ENCODE measurements at regions not wholly inside any gene's neighbourhood (a gene's known extent, or its start where the extent isn't known, plus 50 kb on each side); places are given as distances from the start of the nearest gene placed in this dataset.
"Not testable (repeated sequence)": the region's sequence is repeated elsewhere in the genome, so short reads cannot be mapped to it uniquely, and the experiment has no call there.

DNA sequence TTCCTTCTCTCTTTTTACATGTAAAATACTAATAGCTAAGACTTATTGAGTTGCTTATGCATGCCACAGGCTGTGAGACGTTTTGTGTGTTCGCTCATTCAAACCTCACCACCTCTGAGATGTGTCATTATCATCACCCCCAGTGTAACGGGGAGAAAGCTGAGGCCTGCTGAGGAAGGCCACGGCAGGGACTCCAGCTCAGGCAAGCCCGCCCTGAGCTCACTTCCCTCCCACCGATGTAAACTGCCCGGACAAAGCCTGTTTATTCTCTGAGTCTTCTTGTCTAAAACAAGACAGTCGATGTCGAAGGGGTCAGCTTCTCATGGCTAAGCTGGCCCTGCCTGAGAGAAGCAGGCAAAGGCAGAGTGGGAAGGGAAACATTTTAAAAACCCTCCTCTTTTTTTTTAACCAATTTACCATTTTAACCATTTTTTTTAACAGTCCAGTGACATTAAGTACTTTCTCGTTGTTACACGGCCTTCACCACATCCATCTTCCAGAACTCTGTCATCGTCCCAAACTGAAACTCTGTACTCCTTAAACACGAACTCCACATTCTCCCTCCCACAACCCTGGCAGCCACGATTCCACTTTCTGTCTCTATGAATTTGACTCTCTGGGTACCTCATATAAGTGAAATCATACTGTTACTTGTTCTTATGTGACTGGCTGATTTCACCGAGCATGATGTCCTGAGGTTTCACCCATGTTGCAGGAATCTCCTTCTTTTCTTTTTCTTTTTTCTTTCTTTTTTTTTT lies 204.8 kb upstream of the GALNT2 start:
- no peak for DNase-seq

GRCh38 chr1:229863651-229864545 lies 203.1 kb upstream of the GALNT2 start:
- no peak for DNase-seq

DNA sequence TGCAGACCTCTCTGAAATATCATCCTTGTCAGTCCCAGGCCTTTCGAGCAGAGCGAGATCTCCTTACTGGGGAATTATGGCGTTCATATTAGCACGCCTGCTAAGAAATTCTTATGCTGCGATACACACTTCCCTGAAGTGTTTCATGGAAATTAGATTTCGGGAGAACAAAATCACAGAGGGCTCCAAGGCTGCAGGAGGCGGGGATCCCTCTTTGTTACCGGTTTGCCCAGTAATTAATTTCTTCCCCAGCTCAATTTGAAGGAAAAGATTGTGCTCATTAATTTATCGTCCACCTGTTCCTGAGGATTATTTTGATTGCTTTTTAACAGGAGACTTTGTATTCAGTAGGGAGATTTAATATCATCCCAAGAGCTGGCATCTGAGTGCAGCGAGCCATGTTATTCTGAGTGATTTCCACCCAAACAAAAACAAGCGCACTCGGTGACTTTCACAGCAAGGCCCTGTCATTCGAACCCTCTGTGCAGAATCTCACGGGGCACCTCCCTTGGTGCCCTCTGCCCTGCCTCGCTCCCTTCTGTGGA lies 202.3 kb upstream of the GALNT2 start:
- no peak for DNase-seq

- not testable (repeated sequence) for DNase-seq
These were observed 201.7 kb upstream of the GALNT2 start for GRCh38 chr1:229865321-229865720.

GRCh38 chr1:229867726-229868125 lies 199.3 kb upstream of the GALNT2 start:
- no peak for DNase-seq

DNA sequence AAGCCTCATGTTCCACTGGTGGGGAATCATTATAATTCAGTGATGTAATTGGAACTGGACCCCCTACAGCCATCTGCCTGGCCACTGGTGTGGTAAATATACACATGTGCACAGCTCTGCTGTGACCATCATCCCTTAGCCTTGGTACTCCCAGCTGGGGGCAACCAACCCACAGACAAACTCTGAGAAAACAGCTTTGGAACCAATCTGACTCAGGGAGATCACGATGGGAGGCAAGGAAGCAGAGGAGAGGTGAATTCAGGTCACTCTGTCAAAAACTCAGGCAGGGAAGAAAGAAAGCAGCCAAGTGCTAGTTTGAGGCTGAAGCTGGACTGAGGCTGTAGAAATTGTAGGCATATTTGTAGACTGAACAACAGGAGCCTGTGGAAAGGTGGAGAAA lies 197.8 kb upstream of the GALNT2 start:
- no peak for DNase-seq

DNA sequence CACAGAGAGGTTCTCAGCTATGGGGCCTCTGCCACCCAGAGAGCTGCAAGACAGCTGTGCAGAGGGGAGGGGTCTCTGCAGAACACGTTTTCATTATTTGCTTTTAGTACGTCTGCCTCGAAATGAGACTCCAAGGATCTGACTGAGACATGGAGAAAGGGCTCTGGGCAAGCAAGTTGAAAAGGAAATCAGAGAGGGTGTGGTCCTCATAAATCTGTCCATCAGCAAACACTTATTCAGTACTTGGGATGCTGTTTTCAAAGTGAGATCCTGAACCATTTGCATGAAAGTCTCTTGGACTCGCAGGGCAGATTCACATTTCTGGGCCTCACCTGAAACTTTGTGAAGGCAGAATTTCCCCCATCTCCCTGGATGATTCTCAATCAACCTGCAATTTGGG lies 197.4 kb upstream of the GALNT2 start:
- DNase-seq: no peak

DNA sequence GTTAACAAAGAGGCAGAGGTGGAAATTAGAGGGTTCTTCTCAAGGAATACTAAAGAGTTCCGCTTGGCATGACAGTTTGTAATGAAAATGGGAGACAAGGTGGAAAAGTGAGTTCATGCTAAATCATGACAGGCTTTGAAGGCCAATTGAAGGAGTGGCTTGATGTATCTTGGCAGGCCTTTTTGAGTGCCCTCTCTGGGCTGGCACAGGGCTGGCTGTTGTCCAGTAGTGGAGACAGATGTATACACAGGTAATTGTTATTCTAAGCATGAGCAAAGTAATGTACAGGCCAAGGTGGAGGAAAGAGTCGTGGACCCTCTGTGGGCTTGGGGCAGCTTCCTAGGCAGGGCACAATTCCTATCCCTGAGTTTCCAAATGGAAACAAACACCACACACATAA lies 196.7 kb upstream of the GALNT2 start:
- no peak for DNase-seq

- no peak for DNase-seq
These were observed 195.9 kb upstream of the GALNT2 start for GRCh38 chr1:229871078-229871676.

DNA sequence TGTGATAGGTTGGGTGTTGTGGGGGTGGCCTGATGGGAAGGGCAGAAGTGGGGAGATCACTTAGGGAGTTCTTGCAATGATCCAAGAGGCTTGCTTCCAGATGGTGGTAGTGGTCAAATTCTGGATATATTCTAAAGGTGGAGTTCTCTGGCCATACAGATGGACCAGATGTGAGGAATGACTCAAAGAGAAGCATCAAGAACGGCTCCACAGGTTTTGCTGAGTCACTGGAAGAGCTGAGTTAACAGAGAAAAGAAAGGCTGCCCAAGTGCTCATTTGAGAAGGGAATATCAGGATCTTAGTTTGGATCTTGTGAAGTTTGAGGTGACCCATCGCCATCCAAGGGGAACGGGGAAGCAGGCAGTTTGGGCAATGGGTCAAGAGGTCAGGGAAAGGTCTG lies 192.9 kb upstream of the GALNT2 start:
- no peak for DNase-seq

- DNase-seq: no peak
These were observed 192.4 kb upstream of the GALNT2 start for GRCh38 chr1:229874609-229875008.

DNA sequence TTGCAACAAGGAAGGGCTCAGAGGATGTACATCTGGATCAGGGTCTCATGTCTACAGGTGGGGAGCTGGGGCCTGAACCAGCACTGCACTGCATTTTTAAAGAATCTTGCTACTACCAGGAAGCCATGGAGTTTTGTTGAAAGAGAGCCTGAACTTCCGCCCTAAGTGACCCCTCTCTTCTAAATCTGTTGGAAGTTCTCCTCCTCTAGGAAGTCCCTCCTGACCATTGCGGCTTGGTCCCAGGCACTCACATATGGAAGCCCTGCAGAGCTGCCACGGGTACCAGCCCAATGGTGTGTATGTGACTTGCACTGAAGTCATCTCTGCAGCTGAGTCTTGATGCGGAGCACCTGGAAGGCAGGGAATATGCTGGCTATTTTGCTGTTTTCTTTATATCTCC lies 192.0 kb upstream of the GALNT2 start:
- DNase-seq: no peak

DNA sequence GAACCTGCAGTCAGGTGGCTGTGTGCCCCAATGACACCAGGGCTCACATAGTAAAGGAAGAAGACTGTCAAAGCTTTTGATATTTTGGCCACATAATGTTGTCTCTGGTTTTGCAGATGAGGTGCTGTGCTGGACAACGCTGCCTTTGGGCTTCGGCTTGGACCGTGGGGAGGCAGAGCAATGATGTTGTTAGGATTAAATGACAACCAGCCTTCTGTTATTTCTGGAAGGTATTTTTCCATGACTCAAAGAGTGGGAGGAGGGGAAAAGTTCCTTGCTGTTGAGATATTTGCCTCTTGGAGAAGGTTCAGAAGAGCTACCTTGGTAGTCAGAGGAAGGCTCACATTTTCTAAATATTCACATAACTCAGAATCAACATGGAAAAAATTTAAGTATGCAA lies 187.3 kb upstream of the GALNT2 start:
- DNase-seq: no peak

- DNase-seq: no peak
These were observed 186.5 kb upstream of the GALNT2 start for GRCh38 chr1:229880271-229881170.

GRCh38 chr1:229882621-229883020 lies 184.4 kb upstream of the GALNT2 start:
- no peak for DNase-seq

- DNase-seq: no peak
These were observed 183.4 kb upstream of the GALNT2 start for GRCh38 chr1:229883504-229884200.

DNA sequence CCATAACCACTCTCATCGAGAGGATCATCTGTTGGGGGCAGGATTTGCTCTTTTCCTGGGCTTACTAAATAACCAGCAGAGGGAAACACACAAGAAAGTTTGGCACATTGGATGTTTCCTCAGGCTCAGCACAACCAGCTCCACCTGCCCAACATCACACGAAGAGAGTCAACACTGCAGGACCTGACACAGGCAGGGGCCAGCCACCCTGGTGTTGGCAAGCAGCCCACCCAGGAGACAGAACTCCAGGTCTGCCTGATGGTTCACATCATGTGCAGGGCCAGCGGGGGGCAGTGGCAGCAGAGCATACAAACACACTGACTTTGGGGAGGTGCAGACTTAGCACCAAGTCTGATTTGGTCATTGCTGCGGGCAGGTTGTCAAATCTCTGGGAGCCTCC lies 182.3 kb upstream of the GALNT2 start:
- no peak for DNase-seq

DNA sequence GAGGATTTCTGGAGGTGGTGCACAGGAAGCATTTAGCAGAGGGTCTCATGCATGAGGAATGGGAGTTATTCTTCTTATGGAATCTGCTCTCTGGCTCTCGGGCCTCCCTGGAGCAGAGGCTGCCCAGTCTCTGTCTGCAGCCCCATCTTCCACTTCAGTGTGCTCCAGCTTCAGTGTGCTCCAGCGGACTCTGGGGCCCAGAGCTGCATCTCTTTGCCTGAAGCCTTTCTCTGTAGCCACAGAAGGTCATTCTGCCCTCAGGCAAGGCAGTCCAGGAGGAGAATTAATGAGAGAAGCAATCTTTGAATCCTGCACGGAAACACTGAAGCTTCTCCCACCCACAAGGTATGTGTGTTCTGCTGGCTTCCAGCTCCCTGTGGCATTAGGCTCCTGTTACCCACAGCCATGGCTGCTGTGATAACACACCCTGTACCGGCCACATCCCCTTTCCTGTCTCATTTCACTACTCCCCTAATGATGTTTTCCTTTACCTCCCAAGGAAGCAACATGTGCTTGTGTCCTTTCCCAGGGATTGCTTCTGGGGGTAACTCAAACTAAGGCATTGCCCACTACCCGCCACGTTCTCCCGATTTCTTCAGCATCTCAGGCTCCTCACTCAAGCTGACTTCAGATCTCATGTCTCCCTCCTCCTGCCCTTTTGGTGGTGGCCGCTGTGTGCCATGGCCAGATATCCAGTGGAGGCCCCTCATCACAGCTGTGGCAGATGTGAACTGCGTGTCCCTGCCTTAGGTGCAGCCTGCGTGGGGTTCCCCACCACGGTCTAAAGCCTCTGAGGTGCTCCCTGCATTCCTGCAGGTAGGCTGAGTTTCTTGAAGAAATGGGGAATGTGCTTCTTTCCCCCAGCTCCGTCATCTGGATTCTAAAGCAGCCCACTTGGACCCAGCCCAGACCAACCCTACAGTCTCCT lies 181.2 kb upstream of the GALNT2 start:
- no peak for DNase-seq

- no peak for DNase-seq
These were observed 180.4 kb upstream of the GALNT2 start for GRCh38 chr1:229886636-229887035.

GRCh38 chr1:229887043-229887822 lies 179.8 kb upstream of the GALNT2 start:
- no peak for DNase-seq

All from activated CD4-positive, alpha-beta T cell treated with anti-CD3 and anti-CD28 coated beads, Interleukin-2, amount 50 U/mL, for 16 hours (primary cell).